NCI-H1048 (cell line): ENCODE measurements at regions not wholly inside any gene's neighbourhood (a gene's known extent, or its start where the extent isn't known, plus 50 kb on each side); places are given as distances from the start of the nearest gene placed in this dataset.
"Not testable (repeated sequence)": the region's sequence is repeated elsewhere in the genome, so short reads cannot be mapped to it uniquely, and the experiment has no call there.

Experiments
- DNase-seq: peaks from one replicate; lab custom pipeline; 2025; lab: John Stamatoyannopoulos, UW

GRCh38 chr21:9745457-9746108, 775.8 kb upstream of the TPTE start:
- not testable (repeated sequence) for DNase-seq

- not testable (repeated sequence) for DNase-seq
Observed at GRCh38 chr21:9746311-9746710, 775.1 kb upstream of the TPTE start.

- not testable (repeated sequence) for DNase-seq
Observed at GRCh38 chr21:9746831-9747606, 774.4 kb upstream of the TPTE start.

GRCh38 chr21:9747870-9748269, 773.5 kb upstream of the TPTE start:
- not testable (repeated sequence) for DNase-seq

GRCh38 chr21:9748451-9748850, 772.9 kb upstream of the TPTE start:
- not testable (repeated sequence) for DNase-seq

GRCh38 chr21:9749741-9750230, 771.6 kb upstream of the TPTE start:
- not testable (repeated sequence) for DNase-seq

- DNase-seq: no peak
Observed at GRCh38 chr21:9750341-9751086, 770.9 kb upstream of the TPTE start.

- not testable (repeated sequence) for DNase-seq
Observed at GRCh38 chr21:9751087-9751585, 770.2 kb upstream of the TPTE start.

GRCh38 chr21:9752028-9752427, 769.4 kb upstream of the TPTE start:
- not testable (repeated sequence) for DNase-seq

- not testable (repeated sequence) for DNase-seq
Observed at GRCh38 chr21:9753441-9753840, 767.9 kb upstream of the TPTE start.

- no peak for DNase-seq
Observed at GRCh38 chr21:9753943-9754342, 767.4 kb upstream of the TPTE start.

- not testable (repeated sequence) for DNase-seq
Observed at GRCh38 chr21:9754434-9754833, 766.9 kb upstream of the TPTE start.

GRCh38 chr21:9755611-9756010, 765.8 kb upstream of the TPTE start:
- DNase-seq: no peak

GRCh38 chr21:9756677-9757076, 764.7 kb upstream of the TPTE start:
- DNase-seq: no peak

GRCh38 chr21:9757118-9757517, 764.3 kb upstream of the TPTE start:
- DNase-seq: not testable (repeated sequence)

GRCh38 chr21:9757572-9757971, 763.8 kb upstream of the TPTE start:
- DNase-seq: not testable (repeated sequence)

GRCh38 chr21:9758141-9758540, 763.2 kb upstream of the TPTE start:
- no peak for DNase-seq

- no peak for DNase-seq
Observed at GRCh38 chr21:9758888-9759287, 762.5 kb upstream of the TPTE start.

- no peak for DNase-seq
Observed at GRCh38 chr21:9759972-9760371, 761.4 kb upstream of the TPTE start.

- DNase-seq: no peak
Observed at GRCh38 chr21:9760398-9761074, 760.8 kb upstream of the TPTE start.

GRCh38 chr21:9763306-9763705, 758.1 kb upstream of the TPTE start:
- no peak for DNase-seq

GRCh38 chr21:9763807-9764206, 757.6 kb upstream of the TPTE start:
- DNase-seq: no peak
